HepG2 (cell line): ENCODE measurements at regions not wholly inside any gene's neighbourhood (a gene's known extent, or its start where the extent isn't known, plus 50 kb on each side); places are given as distances from the start of the nearest gene placed in this dataset.
"Not testable (repeated sequence)": the region's sequence is repeated elsewhere in the genome, so short reads cannot be mapped to it uniquely, and the experiment has no call there.

Source experiments
- CTCF ChIP-seq: sonication (generic); formaldehyde crosslinking; IDR thresholded peaks from 2 replicates; pipeline ENCODE4 v1.5.0; 2020; ENCODE audit warnings: mild to moderate bottlenecking, missing genetic modification reagents, moderate library complexity
- ELF1 ChIP-seq: sonication (generic); formaldehyde crosslinking; IDR thresholded peaks from 2 replicates; pipeline ENCODE4 v1.4.0; 2020; ENCODE audit warnings: missing genetic modification reagents
- EZH2 ChIP-seq: conservative IDR thresholded peaks from 2 replicates; pipeline ENCODE4 v1.6.1; 2012; ENCODE audit warnings: mild to moderate bottlenecking, low read depth, low read length, moderate library complexity
- PLSCR1 ChIP-seq: sonication (generic); formaldehyde crosslinking; IDR thresholded peaks from 2 replicates; pipeline ENCODE4 v1.5.0; 2020; ENCODE audit warnings: missing genetic modification reagents, mild to moderate bottlenecking, borderline replicate concordance
- PREB ChIP-seq: sonication (generic); formaldehyde crosslinking; IDR thresholded peaks from 2 replicates; pipeline ENCODE4 v1.4.0; 2020; ENCODE audit warnings: missing genetic modification reagents
- SP1 ChIP-seq, 2 experiments: fragments of 450-650 bp in 1 of 2; sonication (generic) in 1 of 2; formaldehyde crosslinking in 1 of 2; IDR thresholded peaks; 2 replicates each; pipeline versions ENCODE4 v1.4.0 to v1.6.1; 2016 to 2020; ENCODE audit warnings: missing genetic modification reagents in 1 of 2
- ZNF24 ChIP-seq: fragments of 450-650 bp; IDR thresholded peaks from 2 replicates; pipeline ENCODE4 v1.6.1; 2017; ENCODE audit warnings: antibody characterized with exemption, mild to moderate bottlenecking
- ZNF292 ChIP-seq: sonication (generic); formaldehyde crosslinking; IDR thresholded peaks from 2 replicates; pipeline ENCODE4 v1.8.1; 2022; ENCODE audit warnings: mild to moderate bottlenecking, low read depth, missing genetic modification reagents, borderline replicate concordance

GRCh38 chr4:3926271-3926670, 160.1 kb downstream of the ADRA2C start:
- not testable (repeated sequence) for TF ChIP-seq ELF1; CTCF (CRISPR knock-in tag); PREB (CRISPR knock-in tag); ZNF292 (CRISPR knock-in tag); PLSCR1 (CRISPR knock-in tag); SP1 (IDR thresholded peaks at IDR 0.05); SP1 (CRISPR knock-in tag; IDR thresholded peaks at IDR 0.05); ZNF24; EZH2
